Left ventricle myocardium inferior (tissue), 1 donor: ENCODE measurements at regions not wholly inside any gene's neighbourhood (a gene's known extent, or its start where the extent isn't known, plus 50 kb on each side); places are given as distances from the start of the nearest gene placed in this dataset.

ENCODE experiments used
- DNase-seq: peaks from one replicate; pipeline ENCODE4 v3.0.0-alpha.2; 2020
- H3K27ac ChIP-seq: fragments of 200-600 bp; replicated peaks from 2 replicates; pipeline ENCODE4 v1.8.0; 2021
- H3K27me3 ChIP-seq: fragments of 200-600 bp; 2 replicates; pipeline ENCODE4 v1.8.0; 2021; ENCODE audit warnings: low read depth
- H3K36me3 ChIP-seq: fragments of 200-600 bp; 2 replicates; pipeline ENCODE4 v1.8.0; 2021
- H3K4me1 ChIP-seq: fragments of 200-600 bp; 2 replicates; pipeline ENCODE4 v1.8.0; 2021
- H3K4me3 ChIP-seq: fragments of 200-600 bp; 2 replicates; pipeline ENCODE4 v1.8.0; 2021; ENCODE audit warnings: mild to moderate bottlenecking, moderate library complexity
- H3K9me3 ChIP-seq: fragments of 200-600 bp; replicated peaks from 2 replicates; pipeline ENCODE4 v1.8.0; 2021
- intact Hi-C: fragments of 100-400 bp; cut with micrococcal nuclease; formaldehyde crosslinking; loops from one replicate; pipeline ENCODE4 v1.11.0; 2022
- TF ChIP-seq, protein P1 (sequence below): fragments of 200-600 bp; IDR thresholded peaks from 2 replicates; pipeline ENCODE4 v1.8.0; 2021; ENCODE audit warnings: antibody characterized with exemption, mild to moderate bottlenecking, borderline replicate concordance
- donor health status: DM: no; HTN: yes; CAD: no; lungs with severe emphysema.

DNA sequence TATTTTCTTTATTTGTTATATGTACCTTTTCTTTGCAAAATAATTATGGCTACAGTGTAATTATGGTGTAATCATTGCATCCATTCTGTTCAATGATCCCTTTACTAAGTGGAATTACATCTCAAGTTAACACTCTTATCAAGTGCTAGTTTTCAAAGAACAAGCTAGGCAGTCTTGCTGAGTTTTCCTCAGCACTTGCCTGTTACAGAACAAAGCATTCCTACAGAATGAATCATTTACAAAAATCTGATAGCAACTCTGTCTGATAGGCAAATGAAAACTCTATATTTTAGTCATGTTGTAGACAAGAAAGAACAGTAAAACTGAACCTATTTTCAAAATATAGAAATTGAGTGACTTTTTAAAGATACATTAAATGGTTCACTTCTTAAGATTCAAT is 109.8 kb upstream of the POU3F2 start:
- intact Hi-C loops = no loop called here
- no peak overlapping the region for H3K27ac ChIP-seq
- H3K4me3 ChIP-seq = no peak overlapping the region
- TF ChIP-seq, protein P1, sequence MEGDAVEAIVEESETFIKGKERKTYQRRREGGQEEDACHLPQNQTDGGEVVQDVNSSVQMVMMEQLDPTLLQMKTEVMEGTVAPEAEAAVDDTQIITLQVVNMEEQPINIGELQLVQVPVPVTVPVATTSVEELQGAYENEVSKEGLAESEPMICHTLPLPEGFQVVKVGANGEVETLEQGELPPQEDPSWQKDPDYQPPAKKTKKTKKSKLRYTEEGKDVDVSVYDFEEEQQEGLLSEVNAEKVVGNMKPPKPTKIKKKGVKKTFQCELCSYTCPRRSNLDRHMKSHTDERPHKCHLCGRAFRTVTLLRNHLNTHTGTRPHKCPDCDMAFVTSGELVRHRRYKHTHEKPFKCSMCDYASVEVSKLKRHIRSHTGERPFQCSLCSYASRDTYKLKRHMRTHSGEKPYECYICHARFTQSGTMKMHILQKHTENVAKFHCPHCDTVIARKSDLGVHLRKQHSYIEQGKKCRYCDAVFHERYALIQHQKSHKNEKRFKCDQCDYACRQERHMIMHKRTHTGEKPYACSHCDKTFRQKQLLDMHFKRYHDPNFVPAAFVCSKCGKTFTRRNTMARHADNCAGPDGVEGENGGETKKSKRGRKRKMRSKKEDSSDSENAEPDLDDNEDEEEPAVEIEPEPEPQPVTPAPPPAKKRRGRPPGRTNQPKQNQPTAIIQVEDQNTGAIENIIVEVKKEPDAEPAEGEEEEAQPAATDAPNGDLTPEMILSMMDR = no peak
- H3K36me3 ChIP-seq = no peaks in the 10 kb centered on the region
- DNase-seq = no peak
- H3K4me1 ChIP-seq = no peaks in the 10 kb centered on the region
- H3K9me3 ChIP-seq = no peaks in the 10 kb centered on the region
- H3K27me3 ChIP-seq = no peaks in the 10 kb centered on the region

DNA sequence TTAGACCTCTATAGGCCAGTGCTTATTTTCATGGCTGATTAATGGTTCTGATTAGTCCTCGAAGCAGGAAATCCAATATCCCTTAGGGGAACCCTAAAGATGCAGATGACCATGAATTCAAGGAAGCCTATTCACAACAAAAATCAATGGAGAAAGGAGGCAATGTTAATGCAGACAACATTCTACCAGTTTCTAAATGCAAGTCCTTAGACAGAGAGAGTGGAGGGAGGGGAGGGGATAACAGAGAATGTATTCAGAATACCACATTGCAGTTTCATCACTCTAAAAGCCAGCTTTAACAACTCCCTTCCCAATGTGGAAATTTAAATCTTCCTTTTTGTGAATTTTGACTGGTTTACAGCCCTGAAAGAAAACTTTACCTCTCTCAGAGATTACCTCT is 87.1 kb upstream of the POU3F2 start:
- Histone ChIP-seq H3K27ac (no peak overlapping the region), H3K27me3 (no peaks in the 10 kb centered on the region), H3K4me3 (no peak overlapping the region), H3K36me3 (no peaks in the 10 kb centered on the region), H3K9me3 (peaks cover under 1% of the 10 kb centered on the region), H3K4me1 (no peaks in the 10 kb centered on the region)
- TF ChIP-seq, protein P1 = no peak
- DNase-seq = no peak
- intact Hi-C loops = no loop called here

DNA sequence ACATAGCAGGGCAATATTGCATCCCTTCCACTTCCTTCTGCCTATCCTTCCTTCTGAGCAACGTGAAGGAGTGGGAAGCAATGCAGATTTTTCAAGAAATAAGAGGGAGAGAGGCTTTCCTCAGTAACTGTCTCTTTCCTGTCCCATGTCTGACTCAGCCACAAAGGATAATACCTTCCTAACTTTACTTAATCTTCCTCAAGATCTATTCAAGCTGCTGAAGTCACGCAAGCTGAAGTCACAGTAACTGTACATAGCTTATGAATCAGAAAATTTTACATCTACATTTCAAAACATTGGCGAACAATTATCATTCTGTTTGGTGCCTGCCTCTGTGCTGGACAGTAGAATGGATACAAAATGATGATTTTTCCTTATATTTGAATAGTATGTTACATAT is 86.4 kb upstream of the POU3F2 start:
- intact Hi-C loops = no loop called here
- TF ChIP-seq, protein P1 = no peak
- Histone ChIP-seq H3K4me3 (no peak overlapping the region), H3K27ac (no peak overlapping the region), H3K4me1 (no peaks in the 10 kb centered on the region), H3K27me3 (no peaks in the 10 kb centered on the region), H3K9me3 (peaks cover 6% of the 10 kb centered on the region), H3K36me3 (no peaks in the 10 kb centered on the region)
- no peak for DNase-seq

DNA sequence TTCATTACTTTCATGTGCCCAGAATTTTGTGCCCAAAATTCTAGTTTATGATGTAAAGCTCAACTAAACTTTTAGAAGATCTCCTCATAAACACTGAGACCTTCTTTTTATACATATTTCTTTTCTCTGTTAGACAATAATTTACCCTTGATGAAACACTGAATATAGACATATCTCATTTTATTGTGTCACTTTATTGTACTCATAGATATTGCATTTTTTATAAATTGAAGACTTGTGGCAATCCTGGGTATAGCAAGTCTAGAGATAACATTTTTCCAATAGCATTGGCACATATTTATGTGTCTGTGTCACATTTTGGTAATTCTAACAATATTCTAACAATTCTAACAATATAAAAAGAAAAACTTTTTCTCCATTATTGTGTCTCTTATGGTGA is 74.9 kb upstream of the POU3F2 start:
- no peak for DNase-seq
- no peak overlapping the region for H3K27ac ChIP-seq
- peaks cover 12% of the 10 kb centered on the region for H3K9me3 ChIP-seq
- H3K4me1 ChIP-seq = no peaks in the 10 kb centered on the region
- H3K4me3 ChIP-seq = no peak overlapping the region
- intact Hi-C loops = no loop called here
- peaks cover 4% of the 10 kb centered on the region for H3K27me3 ChIP-seq
- no peaks in the 10 kb centered on the region for H3K36me3 ChIP-seq
- TF ChIP-seq, protein P1 = no peak

DNA sequence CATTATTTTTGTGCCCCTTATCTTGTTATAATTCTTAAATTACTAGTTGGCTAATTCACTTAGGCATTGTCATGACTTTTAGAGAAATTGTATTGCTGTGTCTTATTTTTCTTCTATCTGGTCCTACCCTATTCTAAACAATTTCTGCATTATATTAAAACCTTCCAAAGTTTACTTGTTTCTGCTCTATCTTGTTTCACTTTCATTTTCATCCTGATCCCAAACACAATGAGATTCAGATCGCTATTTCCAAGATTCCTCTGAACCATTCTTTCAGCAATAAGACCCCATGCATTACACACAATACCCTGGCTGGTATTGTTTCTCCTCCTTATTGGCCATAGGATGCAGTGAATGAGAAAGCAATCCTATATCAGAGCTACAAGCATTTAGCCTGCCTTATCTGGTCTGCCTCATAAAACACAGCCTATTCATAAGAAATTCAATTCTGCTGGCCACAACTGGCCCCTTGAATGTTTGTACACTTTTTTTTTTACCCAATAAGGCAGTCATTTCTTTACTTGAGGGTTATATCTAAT is 69.9 kb upstream of the POU3F2 start:
- H3K27ac ChIP-seq = no peak overlapping the region
- no peak for DNase-seq
- H3K36me3 ChIP-seq = no peaks in the 10 kb centered on the region
- TF ChIP-seq, protein P1 = no peak
- intact Hi-C loops = no loop called here
- peak overlapping the region; percentile 40 for H3K4me3 ChIP-seq
- H3K27me3 ChIP-seq = peaks cover 34% of the 10 kb centered on the region
- H3K4me1 ChIP-seq = no peaks in the 10 kb centered on the region
- peaks cover 12% of the 10 kb centered on the region for H3K9me3 ChIP-seq
